LoVo (cell line): ENCODE measurements at regions not wholly inside any gene's neighbourhood (a gene's known extent, or its start where the extent isn't known, plus 50 kb on each side); places are given as distances from the start of the nearest gene placed in this dataset.

ENCODE experiments used
- DNase-seq: peaks from one replicate; pipeline ENCODE4 v3.0.0-alpha.2; 2016; ENCODE audit warnings: low spot score

DNA sequence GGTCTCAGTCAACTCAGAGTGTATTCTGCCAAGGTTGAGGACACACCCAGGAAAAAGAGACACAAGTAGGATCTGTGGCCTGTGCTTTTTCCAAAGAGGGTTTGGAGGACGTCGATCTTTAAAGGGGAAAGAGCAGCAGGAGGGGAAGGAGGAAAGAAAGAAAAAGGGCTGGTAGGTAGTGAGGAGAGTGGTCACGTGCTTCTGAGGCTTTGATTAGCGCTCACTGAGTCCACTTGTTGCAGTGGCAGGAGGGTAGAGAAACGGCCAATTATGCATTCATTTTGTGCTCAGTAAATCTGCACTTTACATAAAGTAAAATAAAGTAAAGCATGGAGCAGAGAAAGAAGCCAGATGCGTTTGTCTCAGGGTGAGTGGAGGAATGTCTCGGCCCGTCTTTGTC, 126.0 kb upstream of the VSTM2B start:
- DNase-seq: no peak

DNA sequence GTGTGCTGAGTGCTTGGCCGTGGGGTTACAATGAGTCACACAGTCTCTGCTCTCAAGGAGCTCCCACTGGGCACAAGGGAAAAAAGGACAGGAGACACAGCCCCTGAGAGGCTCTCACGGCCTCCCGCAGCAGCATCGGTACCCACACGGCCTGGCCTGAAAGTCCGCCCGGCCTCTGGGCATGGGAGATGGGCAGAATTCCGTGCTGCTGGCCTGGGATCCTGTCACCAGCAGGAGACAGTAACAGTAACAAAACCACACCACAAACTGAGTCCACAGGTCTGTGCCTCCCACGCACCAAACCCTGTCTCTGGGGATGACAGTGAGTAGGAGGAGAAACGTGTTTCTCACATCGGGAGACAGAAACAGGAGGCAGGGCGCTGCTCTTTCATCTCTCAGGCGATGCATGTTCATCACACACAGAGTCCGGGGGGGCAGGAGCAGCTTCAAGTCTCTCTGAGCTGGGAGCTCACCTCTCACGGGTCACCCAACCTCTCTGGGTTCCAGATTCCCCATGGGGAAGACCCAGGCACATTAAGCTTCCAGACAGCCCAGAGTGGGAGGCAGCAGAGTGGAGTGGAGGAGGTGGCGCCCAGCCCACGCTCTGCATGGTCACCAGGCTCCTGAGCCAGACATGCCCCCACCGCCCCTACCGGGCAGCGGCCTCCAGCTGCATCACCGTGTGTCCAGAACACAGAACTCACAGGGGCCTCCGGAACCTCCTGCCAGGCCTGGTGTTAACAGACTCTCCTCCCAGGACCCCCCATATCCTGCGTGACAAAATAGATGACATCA, 124.7 kb upstream of the VSTM2B start:
- DNase-seq: no peak

DNA sequence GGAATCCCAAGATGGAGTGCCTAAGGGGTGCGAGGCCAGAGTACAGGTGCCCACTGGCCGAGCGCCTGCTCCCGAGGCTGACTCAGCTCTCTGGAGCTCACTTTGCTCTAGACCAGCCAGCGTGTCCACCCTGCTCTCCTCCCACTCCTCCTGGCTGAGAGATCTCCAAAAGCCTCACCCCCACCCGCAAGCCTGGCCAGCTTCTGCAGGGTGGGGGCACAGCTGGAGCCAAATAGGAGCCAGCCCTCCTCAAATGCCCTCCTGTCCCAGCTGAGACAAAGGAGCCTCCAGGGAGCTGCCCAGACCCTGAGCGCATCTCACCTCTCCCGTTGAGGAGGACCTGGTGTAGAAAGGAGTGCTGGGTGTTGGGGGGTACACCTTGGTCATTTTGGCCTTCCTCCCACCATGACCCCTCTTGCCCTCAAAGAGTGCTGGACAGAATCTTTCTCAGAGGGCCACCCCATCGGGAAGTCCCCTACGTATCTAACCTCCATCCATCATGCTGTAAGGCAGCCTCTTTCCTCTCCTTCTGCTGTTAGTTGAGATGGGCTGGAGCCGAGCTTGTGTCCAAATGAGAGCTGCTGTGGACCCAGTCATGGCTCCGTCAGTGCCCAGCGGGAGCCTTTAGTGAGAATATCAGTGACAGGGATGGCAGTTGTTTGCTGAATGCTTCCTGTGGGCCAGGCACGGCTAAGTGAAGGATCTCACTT, 123.9 kb upstream of the VSTM2B start:
- DNase-seq: no peak

DNA sequence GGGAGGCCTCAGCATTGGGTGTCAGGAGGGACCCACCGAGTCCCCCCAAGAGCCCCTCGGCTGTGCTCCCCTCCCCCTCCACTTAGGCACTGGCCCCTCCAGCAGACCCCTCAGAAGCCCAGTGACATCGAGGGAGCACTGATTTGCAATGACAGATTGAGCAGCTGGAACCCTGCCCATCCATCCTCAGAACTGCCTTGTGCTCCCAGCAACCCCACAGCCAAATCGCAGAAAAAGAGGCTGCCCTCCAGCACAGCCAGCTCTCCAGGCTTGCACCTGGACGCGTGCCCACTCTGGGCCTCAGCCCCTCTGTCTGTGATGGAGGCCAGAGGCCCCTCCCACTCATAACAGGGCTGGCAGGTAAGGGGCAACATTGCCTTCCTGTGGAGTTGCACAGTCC, 123.2 kb upstream of the VSTM2B start:
- DNase-seq: no peak

DNA sequence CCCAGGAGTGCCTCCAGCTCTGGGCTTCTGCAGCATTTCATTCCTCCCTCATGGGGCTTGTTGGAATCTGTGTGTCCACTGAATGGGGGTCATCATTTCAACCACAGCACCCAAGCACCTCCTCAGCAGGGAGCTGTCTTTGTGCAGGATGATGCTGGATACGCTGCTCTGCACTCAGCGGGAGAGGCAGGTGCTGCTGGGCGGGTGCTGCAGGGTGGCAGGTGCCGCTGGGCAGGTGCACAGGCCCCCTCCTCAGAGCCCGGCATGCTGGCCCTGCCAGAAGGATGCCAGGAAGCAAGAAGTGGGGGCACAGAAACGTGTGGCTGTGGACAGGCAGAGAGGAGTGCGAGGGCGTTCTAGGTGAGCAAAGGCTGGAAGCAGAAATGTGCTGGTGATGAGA, 121.8 kb upstream of the VSTM2B start:
- DNase-seq: no peak

DNA sequence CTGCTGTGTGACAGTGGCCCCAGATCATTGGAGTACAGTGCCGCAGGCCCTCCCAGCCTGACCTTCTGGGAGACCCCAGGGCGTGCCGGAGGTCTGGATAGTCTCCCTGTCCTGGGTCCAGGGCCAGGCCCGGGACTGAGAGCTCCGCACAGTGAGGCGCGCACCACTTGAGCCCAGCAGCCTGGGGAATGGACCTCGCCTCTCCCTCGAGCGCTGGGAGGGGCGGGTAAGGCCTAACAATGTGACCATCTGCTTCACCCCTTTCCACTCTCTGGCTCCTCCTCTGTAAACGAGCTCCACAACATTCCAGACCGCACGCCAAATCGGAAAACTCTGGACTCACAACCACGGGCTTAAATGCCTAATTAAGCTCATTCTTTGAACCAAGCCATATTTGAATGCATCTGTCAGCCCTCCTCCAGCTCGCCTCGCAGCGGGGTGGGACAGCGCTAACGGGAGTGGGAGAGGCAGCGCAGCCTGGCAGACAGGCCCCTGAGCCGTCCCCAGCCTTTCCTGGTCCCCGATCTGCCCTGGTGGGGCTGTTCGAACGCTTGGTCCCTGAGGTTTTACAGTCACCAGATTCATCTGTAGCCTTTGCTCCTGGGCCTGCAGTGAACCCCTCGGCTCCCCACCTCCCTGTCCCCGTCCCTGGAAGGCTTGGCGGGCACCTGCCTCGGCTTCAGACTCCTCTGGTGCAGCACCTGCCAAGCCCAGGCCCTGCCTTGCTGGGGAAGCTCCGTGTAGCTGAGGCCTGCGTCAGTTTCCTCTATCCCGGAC, 120.7 kb upstream of the VSTM2B start:
- DNase-seq: no peak

DNA sequence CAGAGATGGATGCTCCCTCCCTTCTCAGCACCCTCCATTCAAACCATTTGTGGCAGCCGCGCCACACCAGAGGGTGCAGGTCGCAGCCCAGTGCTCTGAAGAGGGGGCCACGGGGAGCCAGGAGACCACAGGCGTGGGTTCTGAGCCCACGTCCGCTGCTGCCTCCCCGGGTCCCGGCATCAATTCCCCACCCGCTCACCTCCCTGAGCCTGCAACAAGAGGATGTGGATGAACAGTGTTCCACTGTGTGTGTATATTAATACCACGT, 120.1 kb upstream of the VSTM2B start:
- no peak for DNase-seq

DNA sequence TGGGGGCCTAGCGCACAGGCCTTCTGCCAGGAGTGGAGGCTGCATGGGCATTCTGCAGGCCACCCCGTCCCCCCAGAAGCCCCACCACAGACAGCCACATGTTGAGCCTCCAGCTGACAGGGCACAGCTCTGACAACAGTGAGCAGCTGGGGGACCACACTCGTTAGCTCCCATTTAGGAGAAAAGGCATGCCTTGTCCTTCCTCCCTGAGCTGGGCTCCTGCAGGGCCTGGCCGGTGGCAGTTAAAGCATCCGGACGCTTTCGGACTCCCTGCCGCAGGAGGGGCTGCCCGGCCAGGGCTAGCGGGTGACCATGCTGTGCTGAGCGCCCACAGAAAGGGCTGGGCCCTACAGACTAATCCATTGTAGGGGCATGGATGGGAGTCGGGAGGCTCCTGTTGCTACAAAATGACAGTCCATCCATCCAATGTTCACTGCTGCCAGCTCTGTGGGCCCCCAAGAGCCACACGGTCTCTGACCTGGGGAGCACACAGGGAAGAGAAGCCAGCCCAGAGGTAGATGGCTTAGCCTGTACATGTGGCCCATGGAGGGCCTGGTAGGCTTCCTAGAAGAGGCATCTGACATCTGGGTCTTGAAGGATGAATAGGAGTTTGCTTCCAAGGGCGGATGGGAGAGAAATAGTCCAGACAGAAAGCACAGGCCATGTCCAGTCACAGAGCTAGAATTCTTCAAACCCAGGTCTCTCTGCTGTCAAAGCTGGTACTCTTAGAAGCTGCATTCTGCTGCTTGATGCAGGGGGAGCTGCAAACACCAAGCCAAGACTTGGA, 116.5 kb upstream of the VSTM2B start:
- no peak for DNase-seq

DNA sequence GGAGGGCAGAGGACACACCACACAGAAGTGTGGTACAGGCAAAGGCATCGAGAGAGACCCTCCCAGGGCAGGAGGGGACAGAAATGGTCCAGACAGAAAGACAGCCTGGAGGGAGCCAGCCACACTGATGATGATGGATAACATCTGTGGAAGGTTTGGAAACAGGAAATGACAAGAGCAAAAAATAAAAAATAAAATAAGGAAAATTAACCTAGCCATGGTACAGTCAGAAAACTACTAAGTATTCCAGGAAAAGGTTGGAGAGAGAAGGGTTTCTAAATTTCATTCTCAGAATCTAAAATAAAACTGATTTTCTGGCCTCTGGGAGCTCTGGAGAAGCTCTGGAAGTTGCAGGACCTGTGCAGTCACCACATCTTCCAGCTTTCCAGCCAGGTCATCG, 115.2 kb upstream of the VSTM2B start:
- no peak for DNase-seq

DNA sequence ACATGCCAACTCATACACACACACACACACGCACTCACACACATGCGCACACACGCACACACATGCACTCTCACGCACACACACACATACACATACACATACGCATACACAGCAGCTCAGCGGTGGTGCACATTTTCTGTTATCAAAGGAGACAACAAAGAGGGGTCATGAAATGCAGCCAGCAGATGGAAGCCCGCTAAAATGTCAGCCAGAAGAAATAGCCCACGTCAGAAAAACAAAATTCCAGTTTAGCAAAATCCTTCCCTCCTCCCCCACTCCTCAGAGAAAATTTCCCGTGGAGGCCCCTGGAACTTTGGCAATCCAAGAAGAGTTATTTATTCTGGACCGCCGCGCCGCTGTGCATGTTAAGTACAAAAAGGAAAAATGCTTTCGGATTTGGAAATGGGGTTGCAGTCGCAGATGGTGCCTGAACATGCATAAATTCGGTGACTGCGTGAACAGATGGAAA, 114.6 kb upstream of the VSTM2B start:
- no peak for DNase-seq

DNA sequence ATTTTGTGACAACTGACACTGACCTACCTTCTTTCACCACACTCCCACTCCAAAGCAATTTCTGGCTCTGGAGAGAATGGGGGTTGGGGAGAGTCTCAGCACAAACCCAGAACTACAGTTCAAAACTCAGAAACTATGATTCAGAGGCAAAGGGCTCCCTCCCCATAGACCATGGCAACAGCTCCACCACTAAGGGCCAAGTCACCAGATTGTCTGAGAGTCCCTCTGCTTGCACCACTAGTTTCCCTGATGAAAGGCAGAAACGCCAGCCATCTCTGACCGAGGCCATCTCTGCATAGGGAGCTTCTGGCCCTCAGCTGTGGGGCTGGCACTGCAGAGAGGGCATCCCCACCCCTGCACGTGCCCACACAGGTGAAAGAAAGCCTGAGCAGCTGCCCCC, 112.4 kb upstream of the VSTM2B start:
- DNase-seq: no peak

DNA sequence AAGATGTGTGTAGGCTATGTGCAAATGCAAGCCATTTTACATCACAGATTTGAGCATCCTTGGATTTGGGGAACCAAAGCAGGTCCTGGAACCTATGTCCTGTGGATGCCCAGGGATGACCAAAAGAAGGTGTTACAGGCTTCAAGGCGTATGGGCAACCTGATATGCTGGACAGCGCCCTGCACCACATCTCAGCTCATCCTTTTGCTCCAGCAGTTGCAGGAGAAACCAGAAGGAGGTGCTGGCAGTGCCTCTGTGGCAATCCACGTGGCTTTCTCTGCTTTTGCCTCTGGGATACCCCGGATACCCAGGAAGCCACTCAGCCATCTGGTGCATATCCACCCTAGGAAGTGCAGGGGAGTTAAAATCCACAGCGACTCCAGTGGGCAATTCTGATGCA, 110.3 kb upstream of the VSTM2B start:
- no peak for DNase-seq

DNA sequence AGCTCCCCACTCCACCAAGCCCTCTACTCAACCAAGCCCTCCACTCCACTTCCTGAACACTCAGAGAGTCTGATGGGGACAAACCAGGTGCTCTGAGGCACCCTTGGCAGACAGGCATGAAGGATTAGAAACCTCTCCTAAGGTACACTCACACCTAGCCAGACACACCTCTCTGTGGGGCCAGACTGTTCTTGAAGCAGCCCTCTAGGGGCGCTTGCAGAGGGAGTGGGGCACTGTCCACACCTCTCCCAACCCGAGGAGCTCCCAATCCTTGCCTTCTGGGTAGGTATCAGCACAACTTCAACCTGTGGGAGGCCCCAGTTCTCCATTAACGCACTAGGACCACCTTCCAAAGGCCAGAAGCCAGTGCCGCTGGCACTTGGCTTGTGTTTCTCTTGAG, 108.7 kb upstream of the VSTM2B start:
- no peak for DNase-seq

DNA sequence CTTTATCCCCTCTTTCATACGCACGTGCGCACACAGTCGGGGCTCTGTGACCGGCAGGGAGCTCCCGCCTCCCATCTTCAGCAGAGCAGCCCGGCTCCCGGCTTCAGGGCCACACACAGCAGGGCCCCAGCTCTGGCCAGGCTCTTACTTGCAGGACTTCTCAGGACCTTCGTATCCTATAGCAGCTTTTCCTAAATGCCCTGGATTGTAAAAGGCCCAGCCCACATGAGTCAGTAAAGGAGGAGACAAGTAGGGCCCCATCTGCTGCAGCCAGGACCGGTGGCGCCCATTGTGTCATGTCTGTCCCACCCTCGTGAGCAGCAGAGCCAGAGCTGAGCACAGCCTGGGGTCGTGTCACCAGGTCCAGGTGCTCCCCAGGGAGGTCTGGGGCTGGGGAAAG, 107.6 kb upstream of the VSTM2B start:
- no peak for DNase-seq

DNA sequence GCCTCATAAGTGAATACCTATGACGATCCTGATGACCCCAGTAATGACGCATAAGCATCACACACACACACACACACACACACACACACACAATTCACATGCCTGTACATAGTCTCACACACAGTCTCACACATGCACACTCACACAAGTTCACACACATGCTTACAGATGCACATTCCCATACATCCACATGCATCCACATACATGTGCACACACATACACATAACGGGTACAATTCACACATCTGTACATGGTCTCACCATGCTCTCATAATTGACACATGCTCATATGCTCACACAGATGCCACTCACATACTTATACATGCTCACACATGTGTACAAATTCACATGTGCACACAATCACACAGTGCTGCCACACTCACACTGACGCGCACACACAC, 105.7 kb upstream of the VSTM2B start:
- DNase-seq: no peak

DNA sequence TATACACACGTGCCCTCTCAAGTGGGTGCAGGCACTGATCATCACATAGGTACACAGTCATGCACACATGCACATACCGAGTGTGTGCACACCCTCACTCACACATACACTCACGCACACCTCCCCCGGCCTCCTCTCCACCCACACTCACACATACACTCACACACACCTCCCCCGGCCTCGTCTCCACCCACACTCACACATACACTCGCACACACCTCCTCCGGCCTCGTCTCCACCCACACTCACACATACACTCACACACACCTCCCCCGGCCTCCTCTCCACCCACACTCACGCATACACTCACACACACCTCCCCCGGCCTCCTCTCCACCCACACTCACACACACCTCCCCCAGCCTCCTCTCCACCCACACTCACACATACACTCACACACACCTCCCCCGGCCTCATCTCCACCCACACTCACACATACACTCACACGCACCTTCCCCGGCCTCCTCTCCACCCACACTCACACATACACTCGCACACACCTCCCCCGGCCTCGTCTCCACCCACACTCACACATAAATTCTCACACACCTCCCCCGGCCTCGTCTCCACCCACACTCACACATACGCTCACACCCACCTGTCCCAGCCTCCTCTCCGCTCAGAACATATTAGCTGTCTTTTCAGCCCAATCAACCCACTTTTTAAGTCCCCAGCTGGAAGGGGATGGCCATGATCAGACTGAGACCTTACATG, 105.2 kb upstream of the VSTM2B start:
- DNase-seq: no peak

DNA sequence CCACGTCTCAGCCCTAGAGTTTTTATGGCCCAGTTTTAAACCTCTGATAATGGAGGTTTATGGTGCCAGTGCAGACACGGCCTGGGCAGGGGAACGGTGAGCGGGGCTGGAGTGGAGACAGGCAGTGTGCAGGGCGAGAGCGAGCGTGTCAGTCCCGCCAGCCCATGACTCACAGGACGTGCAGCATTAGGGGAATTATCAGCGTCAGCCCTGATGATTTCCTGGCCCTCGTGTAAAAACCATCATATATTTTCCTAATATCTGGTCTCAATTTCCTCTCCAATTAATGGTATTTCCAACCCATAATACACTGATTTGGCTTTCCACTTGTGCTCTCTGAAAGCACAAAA, 104.6 kb upstream of the VSTM2B start:
- DNase-seq: no peak

DNA sequence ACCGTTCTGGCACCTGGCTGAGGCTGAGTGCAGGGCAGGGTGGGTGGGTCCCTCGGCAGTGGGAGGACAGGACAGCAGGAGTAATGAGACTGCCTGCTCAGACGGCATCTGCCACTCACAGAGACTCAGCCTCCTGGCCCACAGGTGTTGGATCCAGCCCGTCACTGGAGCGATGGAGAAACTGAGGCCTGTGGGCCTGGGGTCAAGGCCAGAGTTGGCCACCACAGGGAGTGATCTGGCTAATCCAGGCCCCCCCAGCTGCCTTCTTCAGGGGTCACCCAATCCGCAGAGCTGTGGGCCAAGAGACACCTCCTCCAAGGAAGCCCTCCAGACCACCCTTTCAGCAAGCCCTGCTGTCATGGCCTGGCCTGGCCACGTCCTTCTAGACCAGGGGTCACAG, 103.7 kb upstream of the VSTM2B start:
- no peak for DNase-seq

DNA sequence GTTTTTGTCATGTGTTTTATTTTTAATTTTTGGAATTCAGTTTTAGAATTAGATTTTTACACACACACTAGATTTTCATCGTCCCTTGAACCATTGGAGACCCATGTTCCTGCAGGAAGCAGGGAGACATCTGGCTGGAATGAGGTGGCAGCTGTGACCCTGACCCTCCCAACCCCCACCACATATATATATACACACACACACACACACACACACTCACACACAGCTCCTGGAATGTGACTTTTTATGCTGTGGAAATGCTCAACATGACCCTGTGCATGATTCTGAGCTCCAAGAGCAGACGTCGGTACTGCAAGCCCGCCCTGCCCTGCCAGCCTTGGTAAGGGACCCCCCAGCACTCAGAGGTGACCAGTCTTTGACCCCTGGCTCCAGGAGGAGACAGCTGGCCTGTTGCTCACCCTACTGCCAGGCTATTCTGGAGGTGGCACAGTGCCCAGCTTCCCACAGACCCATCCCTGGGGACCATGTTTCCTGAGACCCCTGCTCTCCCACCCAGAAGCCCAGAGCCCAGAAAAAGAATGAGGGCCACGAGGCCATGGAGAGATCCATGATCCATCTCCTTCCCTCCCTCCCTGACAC, 103.2 kb upstream of the VSTM2B start:
- DNase-seq: no peak

DNA sequence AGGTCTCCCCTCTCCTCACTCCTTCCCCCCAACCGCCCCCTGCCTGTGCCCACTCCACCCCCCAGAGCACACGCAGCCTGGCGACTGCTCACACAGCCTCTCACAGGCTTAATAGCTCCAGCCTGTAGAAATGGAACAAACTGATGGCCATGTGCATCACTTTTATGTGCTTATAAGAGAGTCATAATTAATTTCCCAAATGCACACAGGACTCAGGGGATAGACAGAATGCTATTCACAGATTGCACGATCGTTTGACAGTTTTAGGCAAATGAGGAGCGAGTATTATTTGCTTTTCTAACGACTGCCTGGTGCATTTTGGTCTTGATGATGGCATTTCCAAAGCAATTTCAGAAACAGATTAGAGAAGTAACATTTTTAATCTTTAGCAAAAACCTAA, 97.7 kb upstream of the VSTM2B start:
- DNase-seq: no peak

DNA sequence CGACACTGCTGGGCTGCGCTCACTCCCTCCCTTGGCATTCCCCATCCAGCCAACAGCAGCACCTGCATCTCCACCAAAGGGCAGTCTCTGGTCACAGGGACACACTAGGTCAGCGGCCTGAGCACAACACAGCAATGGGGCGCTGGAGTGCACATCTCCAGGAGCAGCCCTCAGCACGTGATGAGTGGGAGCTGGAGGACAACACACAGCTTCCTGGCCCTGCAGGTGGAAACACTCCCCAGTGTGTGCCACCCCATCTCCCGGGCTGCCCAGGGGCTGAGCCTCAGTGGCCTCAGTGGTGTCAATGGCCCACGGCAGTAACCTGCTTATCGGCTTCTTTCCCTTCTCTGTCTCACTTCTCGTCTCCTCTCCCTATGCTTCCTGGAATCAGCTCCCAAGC, 96.8 kb upstream of the VSTM2B start:
- DNase-seq: no peak

DNA sequence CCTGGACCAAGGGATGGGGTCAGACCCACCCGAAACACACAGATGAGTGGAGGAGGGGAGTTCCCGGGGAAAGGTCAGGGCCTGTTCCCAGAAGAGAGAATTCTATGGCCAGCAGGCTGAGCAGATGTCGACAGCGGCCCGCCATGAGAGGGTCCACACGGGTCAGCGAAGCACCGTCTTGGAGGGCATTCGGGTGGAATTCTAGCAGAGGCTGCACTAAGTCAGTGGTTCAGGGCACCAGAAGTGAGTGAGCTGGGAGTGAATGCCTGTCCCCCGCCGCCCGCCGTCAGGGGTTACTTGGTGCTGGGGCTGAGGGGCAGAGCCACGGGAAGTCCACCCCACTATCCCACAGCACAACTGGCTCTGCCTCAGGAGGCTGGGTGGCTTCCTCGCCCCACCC, 96.2 kb upstream of the VSTM2B start:
- no peak for DNase-seq
